H1 (cell line): ENCODE measurements at regions not wholly inside any gene's neighbourhood (a gene's known extent, or its start where the extent isn't known, plus 50 kb on each side); places are given as distances from the start of the nearest gene placed in this dataset.

Experiments
- BCL11A ChIP-seq, 2 experiments: IDR thresholded peaks; one replicate each; pipeline ENCODE4 v1.6.1; 2011; ENCODE audit warnings: low read depth in 2 of 2, low read length in 2 of 2, mild to moderate bottlenecking in 2 of 2
- FOSL1 ChIP-seq: IDR thresholded peaks from 2 replicates; pipeline ENCODE4 v1.6.1; 2011; ENCODE audit warnings: mild to moderate bottlenecking, low read depth, low read length, moderate library complexity; ENCODE audit not compliant: insufficient read depth
- TAF7 ChIP-seq: optimal IDR thresholded peaks from 2 replicates; pipeline ENCODE3; 2011; ENCODE audit warnings: low read depth, mild to moderate bottlenecking, inconsistent platforms, low read length, moderate library complexity, borderline replicate concordance

DNA sequence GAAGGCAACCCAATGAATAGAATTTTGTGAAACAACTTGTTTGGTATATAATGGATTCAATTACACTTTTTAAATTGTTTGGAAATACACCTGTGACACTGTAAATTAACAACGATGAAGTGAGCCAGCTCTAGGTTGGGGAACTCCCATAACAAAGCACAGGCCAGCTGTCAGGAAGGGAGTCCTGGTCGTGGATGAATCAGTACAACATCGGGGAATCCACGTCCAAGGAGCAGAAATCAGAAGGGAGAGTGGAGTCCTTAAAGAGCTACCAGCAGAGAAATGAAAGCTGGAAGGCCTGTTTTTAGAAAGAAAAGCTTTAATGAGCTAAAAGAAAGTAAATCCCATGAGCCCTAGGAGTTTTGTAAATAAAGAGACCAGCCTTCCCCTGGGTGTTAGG is 223.1 kb upstream of the SLC35B3 start (continued):
- TF ChIP-seq BCL11A (IDR thresholded peaks at IDR 0.05; ENCODE audit: low read depth in 2 of 2, low read length in 2 of 2): no peak
- TF ChIP-seq FOSL1: no peak
- TF ChIP-seq TAF7: no peak
